K562 (cell line): ENCODE measurements at regions not wholly inside any gene's neighbourhood (a gene's known extent, or its start where the extent isn't known, plus 50 kb on each side); places are given as distances from the start of the nearest gene placed in this dataset.

Source experiments
- ATF1 ChIP-seq, 2 experiments: fragments of 450-650 bp in 1 of 2; IDR thresholded peaks; 2 replicates each; pipeline ENCODE4 v1.6.1; 2016; ENCODE audit warnings: missing compliant biosample characterization in 1 of 2, missing genetic modification characterization in 1 of 2
- ATF3 ChIP-seq, 2 experiments: fragments of 450-650 bp in 1 of 2; sonication (generic) in 1 of 2; formaldehyde crosslinking in 1 of 2; IDR thresholded peaks in 1 of 2; conservative IDR thresholded peaks in 1 of 2; 2 replicates each; pipeline versions ENCODE4 v1.6.1 to v1.8.1; 2016 to 2023; ENCODE audit warnings: mild to moderate bottlenecking in 2 of 2, moderate library complexity in 2 of 2, inconsistent platforms in 1 of 2, missing genetic modification reagents in 1 of 2
- ATF4 ChIP-seq: fragments of 450-650 bp; formaldehyde crosslinking; IDR thresholded peaks from 2 replicates; pipeline ENCODE4 v1.4.0; 2022; ENCODE audit warnings: mild to moderate bottlenecking, moderate library complexity
- BMI1 ChIP-seq: fragments of 150-350 bp; IDR thresholded peaks from 2 replicates; pipeline ENCODE4 v1.6.1; 2014; ENCODE audit warnings: low read length
- CBX1 ChIP-seq: sonication (generic); IDR thresholded peaks from 2 replicates; pipeline ENCODE4 v1.6.1; 2016; ENCODE audit warnings: antibody characterized with exemption, low read depth, mild to moderate bottlenecking
- CHAMP1 ChIP-seq: fragments of 450-650 bp; IDR thresholded peaks from 2 replicates; pipeline ENCODE4 v1.6.1; 2016; ENCODE audit warnings: mild to moderate bottlenecking
- CTBP1 ChIP-seq: fragments of 450-650 bp; IDR thresholded peaks from 2 replicates; pipeline ENCODE4 v1.6.1; 2016; ENCODE audit warnings: borderline replicate concordance
- DACH1 ChIP-seq: fragments of 450-650 bp; IDR thresholded peaks from 2 replicates; pipeline ENCODE4 v1.6.1; 2018; ENCODE audit not compliant: partially characterized antibody
- DDX20 ChIP-seq: fragments of 450-650 bp; IDR thresholded peaks from 2 replicates; pipeline ENCODE4 v1.6.1; 2016; ENCODE audit warnings: missing genetic modification characterization, low read depth, mild to moderate bottlenecking, missing compliant biosample characterization, moderate library complexity
- ELF4 ChIP-seq: fragments of 450-650 bp; formaldehyde crosslinking; IDR thresholded peaks from 2 replicates; pipeline ENCODE4 v1.4.0; 2022; ENCODE audit warnings: missing genetic modification characterization
- FOXK2 ChIP-seq, 2 experiments: fragments of 450-650 bp; IDR thresholded peaks in 1 of 2; conservative IDR thresholded peaks in 1 of 2; 2 replicates each; pipeline ENCODE4 v1.6.1; 2016; ENCODE audit warnings: low read depth in 2 of 2, mild to moderate bottlenecking in 1 of 2
- JUND ChIP-seq, 2 experiments: IDR thresholded peaks; 2 replicates in 1 of 2; 3 replicates in 1 of 2; pipeline ENCODE4 v1.6.1; 2011; ENCODE audit warnings: borderline replicate concordance in 2 of 2, low read depth in 2 of 2, low read length in 2 of 2, improper control_type of control experiment in 1 of 2, missing biosample characterization in 1 of 2, missing genetic modification characterization in 1 of 2, missing genetic modification reagents in 1 of 2
- KAT2B ChIP-seq: IDR thresholded peaks from one replicate; pipeline ENCODE4 v1.6.1; 2012; ENCODE audit warnings: low read depth, mild to moderate bottlenecking, control low read depth, inconsistent platforms, low read length, moderate library complexity
- KLF6 ChIP-seq: fragments of 250-450 bp; sonication (Bioruptor Pico); IDR thresholded peaks from 2 replicates; pipeline ENCODE4 v1.4.0; 2020; ENCODE audit warnings: mild to moderate bottlenecking, moderate library complexity, borderline replicate concordance
- MEIS2 ChIP-seq: fragments of 450-650 bp; IDR thresholded peaks from 2 replicates; pipeline ENCODE4 v1.6.1; 2014; ENCODE audit warnings: mild to moderate bottlenecking; ENCODE audit not compliant: partially characterized antibody
- NBN ChIP-seq: fragments of 450-650 bp; IDR thresholded peaks from 2 replicates; pipeline ENCODE4 v1.6.1; 2016; ENCODE audit warnings: low read depth, mild to moderate bottlenecking
- PHF20 ChIP-seq: fragments of 450-650 bp; IDR thresholded peaks from 2 replicates; pipeline ENCODE4 v1.6.1; 2018; ENCODE audit not compliant: partially characterized antibody
- RBM34 ChIP-seq: fragments of 200-400 bp; formaldehyde crosslinking; IDR thresholded peaks from 2 replicates; pipeline ENCODE4 v1.6.1; 2018; ENCODE audit warnings: low read length, borderline replicate concordance; ENCODE audit not compliant: insufficient read depth
- YY1 ChIP-seq, 3 experiments: IDR thresholded peaks; 2 replicates each; pipeline ENCODE4 v1.6.1; 2011; ENCODE audit warnings: low read length in 2 of 3, mild to moderate bottlenecking in 2 of 3, moderate library complexity in 2 of 3, borderline replicate concordance in 1 of 3, control low read depth in 1 of 3, low read depth in 1 of 3; ENCODE audit not compliant: insufficient read depth in 3 of 3, insufficient replicate concordance in 2 of 3, control insufficient read depth in 1 of 3, insufficient read length in 1 of 3; ENCODE audit errors: extremely low read depth in 1 of 3
- ZNF408 ChIP-seq: fragments of 250-450 bp; sonication (Bioruptor Pico); IDR thresholded peaks from 2 replicates; pipeline ENCODE4 v1.4.0; 2020; ENCODE audit warnings: low read depth, mild to moderate bottlenecking, moderate library complexity
- ZNF511 ChIP-seq: sonication (generic); formaldehyde crosslinking; IDR thresholded peaks from 2 replicates; pipeline ENCODE4 v1.8.0; 2022; ENCODE audit warnings: mild to moderate bottlenecking, missing genetic modification reagents
- ZNF644 ChIP-seq: fragments of 200-800 bp; sonication (Bioruptor generic); IDR thresholded peaks from 2 replicates; pipeline ENCODE4 v1.6.1; 2016; ENCODE audit warnings: low read depth, missing genetic modification characterization, missing compliant biosample characterization

GRCh38 chr6:169921217-169921616 lies 169.8 kb downstream of the ERMARD start (continued):
- TF ChIP-seq ZNF511 (CRISPR knock-in tag) (no peak), MEIS2 (peak; percentile 77), FOXK2 (conservative IDR thresholded peaks at IDR 0.05 in 1 of 2, IDR thresholded peaks at IDR 0.05 in 1 of 2; ENCODE audit: low read depth in 2 of 2) (0 out of 4 replicates have a peak, but pooled peaks of 1 of the 2 experiments have one; percentile 18), ELF4 (CRISPR knock-in tag) (no peak), CTBP1 (peak; percentile 63; the same call in 1 of the 2 replicates), CBX1 (no peak), NBN (peak; percentile 59; the same call in 1 of the 2 replicates), DDX20 (tag) (no peak), ATF4 (CRISPR knock-in tag) (no peak), CHAMP1 (no peak), KAT2B (no peak), DACH1 (no peak), JUND (IDR thresholded peaks at IDR 0.05; ENCODE audit: borderline replicate concordance, low read depth, low read length) (peak; percentile 21; the same call in 1 of the 2 replicates), JUND (tag; IDR thresholded peaks at IDR 0.05; ENCODE audit: borderline replicate concordance, low read depth, low read length) (peak; percentile 84; the same call in 2 of the 3 replicates), ZNF408 (no peak), KLF6 (CRISPR knock-in tag) (no peak), PHF20 (no peak), YY1 (IDR thresholded peaks at IDR 0.05; ENCODE audit: borderline replicate concordance in 1 of 3, control insufficient read depth in 1 of 3, extremely low read depth in 1 of 3, insufficient read depth in 3 of 3, insufficient read length in 1 of 3, insufficient replicate concordance in 2 of 3, low read depth in 1 of 3, low read length in 2 of 3) (peak in 1 of 3 experiments; percentile 33), BMI1 (no peak), ZNF644 (tag) (no peak), ATF1 (CRISPR knock-in tag; IDR thresholded peaks at IDR 0.05) (peak; percentile 71), ATF1 (tag; IDR thresholded peaks at IDR 0.05) (peak; percentile 95), RBM34 (no peak), ATF3 (IDR thresholded peaks at IDR 0.05) (peak; percentile 89), ATF3 (CRISPR knock-in tag; conservative IDR thresholded peaks at IDR 0.05) (no peak)
